ENCODE measurements at regions not wholly inside any gene's neighbourhood (a gene's known extent, or its start where the extent isn't known, plus 50 kb on each side); places are given as distances from the start of the nearest gene placed in this dataset.

DNA sequence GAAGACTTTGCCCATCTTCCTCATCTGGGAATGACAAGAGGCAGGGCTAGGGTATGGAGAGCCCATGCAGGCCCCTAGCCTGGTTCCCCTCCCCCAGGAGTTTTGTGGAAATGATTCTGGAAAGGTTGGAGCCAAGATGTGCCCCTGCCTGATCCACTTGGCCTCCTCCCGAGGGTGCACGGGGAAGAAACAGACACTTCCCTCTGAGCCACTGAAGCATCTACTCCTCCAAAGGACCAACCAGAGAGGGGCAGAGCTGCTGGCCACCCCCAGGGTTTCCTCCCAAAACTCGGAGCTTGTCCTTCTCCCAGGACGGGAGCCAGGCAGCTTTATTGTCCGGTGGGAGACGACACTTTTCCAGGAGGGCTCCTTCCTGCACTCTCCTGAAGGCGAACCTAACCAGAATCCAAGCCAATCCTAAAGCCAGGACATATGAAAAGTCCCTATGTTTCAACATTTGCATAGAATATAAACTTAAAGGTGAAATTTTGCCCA, 149.2 kb upstream of the COPS8 start:
- no peak for TF ChIP-seq ELF1 (IDR thresholded peaks at IDR 0.05)
- TF ChIP-seq POLR2AphosphoS5 (IDR thresholded peaks at IDR 0.05; ENCODE audit: low read depth, low read length) = no peak
- TF ChIP-seq FOSL2 (IDR thresholded peaks at IDR 0.05; ENCODE audit: borderline replicate concordance, low read depth) = no peak
- TF ChIP-seq TEAD4 (IDR thresholded peaks at IDR 0.05; ENCODE audit: borderline replicate concordance, insufficient read depth) = no peak
- TF ChIP-seq, protein P1, sequence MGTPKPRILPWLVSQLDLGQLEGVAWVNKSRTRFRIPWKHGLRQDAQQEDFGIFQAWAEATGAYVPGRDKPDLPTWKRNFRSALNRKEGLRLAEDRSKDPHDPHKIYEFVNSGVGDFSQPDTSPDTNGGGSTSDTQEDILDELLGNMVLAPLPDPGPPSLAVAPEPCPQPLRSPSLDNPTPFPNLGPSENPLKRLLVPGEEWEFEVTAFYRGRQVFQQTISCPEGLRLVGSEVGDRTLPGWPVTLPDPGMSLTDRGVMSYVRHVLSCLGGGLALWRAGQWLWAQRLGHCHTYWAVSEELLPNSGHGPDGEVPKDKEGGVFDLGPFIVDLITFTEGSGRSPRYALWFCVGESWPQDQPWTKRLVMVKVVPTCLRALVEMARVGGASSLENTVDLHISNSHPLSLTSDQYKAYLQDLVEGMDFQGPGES (IDR thresholded peaks at IDR 0.05; ENCODE audit: low read depth, low read length) = no peak
- TF ChIP-seq, protein P2, sequence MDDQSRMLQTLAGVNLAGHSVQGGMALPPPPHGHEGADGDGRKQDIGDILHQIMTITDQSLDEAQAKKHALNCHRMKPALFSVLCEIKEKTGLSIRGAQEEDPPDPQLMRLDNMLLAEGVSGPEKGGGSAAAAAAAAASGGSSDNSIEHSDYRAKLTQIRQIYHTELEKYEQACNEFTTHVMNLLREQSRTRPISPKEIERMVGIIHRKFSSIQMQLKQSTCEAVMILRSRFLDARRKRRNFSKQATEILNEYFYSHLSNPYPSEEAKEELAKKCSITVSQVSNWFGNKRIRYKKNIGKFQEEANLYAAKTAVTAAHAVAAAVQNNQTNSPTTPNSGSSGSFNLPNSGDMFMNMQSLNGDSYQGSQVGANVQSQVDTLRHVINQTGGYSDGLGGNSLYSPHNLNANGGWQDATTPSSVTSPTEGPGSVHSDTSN (IDR thresholded peaks at IDR 0.05) = no peak
- TF ChIP-seq CHD2 (IDR thresholded peaks at IDR 0.05; ENCODE audit: low read length, partially characterized antibody) = no peak
- TF ChIP-seq MXI1 (IDR thresholded peaks at IDR 0.05; ENCODE audit: low read depth, low read length) = no peak
- no peak for TF ChIP-seq NFIC (IDR thresholded peaks at IDR 0.05; ENCODE audit: borderline replicate concordance)
- no peak for TF ChIP-seq RAD21 (IDR thresholded peaks at IDR 0.05; ENCODE audit: low read length)
- TF ChIP-seq, protein P3, sequence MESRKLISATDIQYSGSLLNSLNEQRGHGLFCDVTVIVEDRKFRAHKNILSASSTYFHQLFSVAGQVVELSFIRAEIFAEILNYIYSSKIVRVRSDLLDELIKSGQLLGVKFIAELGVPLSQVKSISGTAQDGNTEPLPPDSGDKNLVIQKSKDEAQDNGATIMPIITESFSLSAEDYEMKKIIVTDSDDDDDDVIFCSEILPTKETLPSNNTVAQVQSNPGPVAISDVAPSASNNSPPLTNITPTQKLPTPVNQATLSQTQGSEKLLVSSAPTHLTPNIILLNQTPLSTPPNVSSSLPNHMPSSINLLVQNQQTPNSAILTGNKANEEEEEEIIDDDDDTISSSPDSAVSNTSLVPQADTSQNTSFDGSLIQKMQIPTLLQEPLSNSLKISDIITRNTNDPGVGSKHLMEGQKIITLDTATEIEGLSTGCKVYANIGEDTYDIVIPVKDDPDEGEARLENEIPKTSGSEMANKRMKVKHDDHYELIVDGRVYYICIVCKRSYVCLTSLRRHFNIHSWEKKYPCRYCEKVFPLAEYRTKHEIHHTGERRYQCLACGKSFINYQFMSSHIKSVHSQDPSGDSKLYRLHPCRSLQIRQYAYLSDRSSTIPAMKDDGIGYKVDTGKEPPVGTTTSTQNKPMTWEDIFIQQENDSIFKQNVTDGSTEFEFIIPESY (IDR thresholded peaks at IDR 0.05; ENCODE audit: borderline replicate concordance, low read depth) = no peak
- Histone ChIP-seq H3K27ac (ENCODE audit: low read depth in 2 of 2, low read length in 1 of 2) (no peak overlapping the region), H3K4me2 (no peak overlapping the region), H3K36me3 (replicated peaks in 1 of 2; ENCODE audit: control insufficient read depth in 1 of 2, insufficient read depth in 2 of 2, low read length in 1 of 2) (no peaks in the 10 kb centered on the region), H3K9ac (no peak overlapping the region), H3K27me3 (ENCODE audit: insufficient read depth) (no peaks in the 10 kb centered on the region; the same call in 1 of the 2 replicates), H3F3A (replicated peaks; ENCODE audit: insufficient read depth) (no peaks in the 10 kb centered on the region), H3K9me2 (no peaks in the 10 kb centered on the region), H4K20me1 (ENCODE audit: insufficient read depth) (no peaks in the 10 kb centered on the region), H3K4me3 (ENCODE audit: low read depth in 2 of 2, low read length in 1 of 2) (no peak overlapping the region), H2AFZ (ENCODE audit: low read depth) (no peak overlapping the region), H3K9me3 (no peaks in the 10 kb centered on the region), H3K4me1 (ENCODE audit: control insufficient read depth in 1 of 2, insufficient read depth in 2 of 2, low read depth in 1 of 2, low read length in 1 of 2) (no peaks in the 10 kb centered on the region), H3K79me2 (ENCODE audit: insufficient read depth) (no peaks in the 10 kb centered on the region)
- CTCF ChIA-PET = no interaction called here
- POLR2A ChIA-PET = no interaction called here
- no peak for DNase-seq
- WGBS (ENCODE audit: low lambda C conversion rate) = 28% methylated on average over 7 of the region's 7 CpGs

DNA sequence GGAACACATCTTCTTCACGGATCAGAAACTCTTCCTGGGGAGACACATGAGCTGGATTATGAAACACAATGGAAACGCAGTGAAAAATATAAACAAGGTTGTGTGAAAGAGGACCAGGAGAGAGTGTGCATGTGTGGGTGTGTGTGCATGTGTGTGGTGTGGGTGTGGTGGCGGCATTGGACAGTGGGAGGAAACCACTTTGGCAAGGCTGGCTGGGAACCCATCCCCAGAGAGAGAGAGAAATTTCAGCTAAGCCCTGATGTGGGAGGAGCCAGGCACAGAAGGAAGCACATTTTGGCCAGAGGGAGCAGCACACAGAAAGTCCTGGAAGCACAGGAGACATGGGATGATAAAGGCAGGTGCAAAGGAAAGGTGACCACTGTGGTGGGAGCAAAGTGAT, 147.6 kb upstream of the COPS8 start:
- CTCF ChIA-PET = no interaction called here
- no peak for TF ChIP-seq EZH2phosphoT487 (IDR thresholded peaks at IDR 0.05; ENCODE audit: borderline replicate concordance, low read depth)
- no peak for TF ChIP-seq GABPA (IDR thresholded peaks at IDR 0.05; ENCODE audit: low read depth)
- TF ChIP-seq TEAD4 (IDR thresholded peaks at IDR 0.05; ENCODE audit: borderline replicate concordance, insufficient read depth) = no peak
- TF ChIP-seq RFX5 (IDR thresholded peaks at IDR 0.05; ENCODE audit: low read length) = no peak
- TF ChIP-seq USF2 (IDR thresholded peaks at IDR 0.05; ENCODE audit: borderline replicate concordance, low read depth, low read length) = no peak
- no peak for TF ChIP-seq NFIC (IDR thresholded peaks at IDR 0.05; ENCODE audit: borderline replicate concordance)
- TF ChIP-seq, protein P4, sequence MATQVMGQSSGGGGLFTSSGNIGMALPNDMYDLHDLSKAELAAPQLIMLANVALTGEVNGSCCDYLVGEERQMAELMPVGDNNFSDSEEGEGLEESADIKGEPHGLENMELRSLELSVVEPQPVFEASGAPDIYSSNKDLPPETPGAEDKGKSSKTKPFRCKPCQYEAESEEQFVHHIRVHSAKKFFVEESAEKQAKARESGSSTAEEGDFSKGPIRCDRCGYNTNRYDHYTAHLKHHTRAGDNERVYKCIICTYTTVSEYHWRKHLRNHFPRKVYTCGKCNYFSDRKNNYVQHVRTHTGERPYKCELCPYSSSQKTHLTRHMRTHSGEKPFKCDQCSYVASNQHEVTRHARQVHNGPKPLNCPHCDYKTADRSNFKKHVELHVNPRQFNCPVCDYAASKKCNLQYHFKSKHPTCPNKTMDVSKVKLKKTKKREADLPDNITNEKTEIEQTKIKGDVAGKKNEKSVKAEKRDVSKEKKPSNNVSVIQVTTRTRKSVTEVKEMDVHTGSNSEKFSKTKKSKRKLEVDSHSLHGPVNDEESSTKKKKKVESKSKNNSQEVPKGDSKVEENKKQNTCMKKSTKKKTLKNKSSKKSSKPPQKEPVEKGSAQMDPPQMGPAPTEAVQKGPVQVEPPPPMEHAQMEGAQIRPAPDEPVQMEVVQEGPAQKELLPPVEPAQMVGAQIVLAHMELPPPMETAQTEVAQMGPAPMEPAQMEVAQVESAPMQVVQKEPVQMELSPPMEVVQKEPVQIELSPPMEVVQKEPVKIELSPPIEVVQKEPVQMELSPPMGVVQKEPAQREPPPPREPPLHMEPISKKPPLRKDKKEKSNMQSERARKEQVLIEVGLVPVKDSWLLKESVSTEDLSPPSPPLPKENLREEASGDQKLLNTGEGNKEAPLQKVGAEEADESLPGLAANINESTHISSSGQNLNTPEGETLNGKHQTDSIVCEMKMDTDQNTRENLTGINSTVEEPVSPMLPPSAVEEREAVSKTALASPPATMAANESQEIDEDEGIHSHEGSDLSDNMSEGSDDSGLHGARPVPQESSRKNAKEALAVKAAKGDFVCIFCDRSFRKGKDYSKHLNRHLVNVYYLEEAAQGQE (IDR thresholded peaks at IDR 0.05; ENCODE audit: low read depth, low read length) = no peak
- no peak for TF ChIP-seq MAX (IDR thresholded peaks at IDR 0.05; ENCODE audit: low read depth)
- no peak for TF ChIP-seq FOXJ3 (CRISPR knock-in tag; IDR thresholded peaks at IDR 0.05)

More for the DNA sequence above, 147.6 kb upstream of the COPS8 start:
- Histone ChIP-seq H4K20me1 (ENCODE audit: insufficient read depth) (no peaks in the 10 kb centered on the region), H3K9me2 (no peaks in the 10 kb centered on the region), H3F3A (replicated peaks; ENCODE audit: insufficient read depth) (no peaks in the 10 kb centered on the region), H3K9ac (no peak overlapping the region), H3K27ac (ENCODE audit: low read depth in 2 of 2, low read length in 1 of 2) (no peak overlapping the region), H3K4me3 (ENCODE audit: low read depth in 2 of 2, low read length in 1 of 2) (no peak overlapping the region), H3K27me3 (ENCODE audit: insufficient read depth) (no peaks in the 10 kb centered on the region; the same call in 1 of the 2 replicates), H2AFZ (ENCODE audit: low read depth) (no peak overlapping the region), H3K9me3 (no peaks in the 10 kb centered on the region), H3K4me2 (no peak overlapping the region), H3K79me2 (ENCODE audit: insufficient read depth) (no peaks in the 10 kb centered on the region), H3K4me1 (ENCODE audit: control insufficient read depth in 1 of 2, insufficient read depth in 2 of 2, low read depth in 1 of 2, low read length in 1 of 2) (no peaks in the 10 kb centered on the region), H3K36me3 (replicated peaks in 1 of 2; ENCODE audit: control insufficient read depth in 1 of 2, insufficient read depth in 2 of 2, low read length in 1 of 2) (no peaks in the 10 kb centered on the region)
- no peak for DNase-seq
- WGBS (ENCODE audit: low lambda C conversion rate) = 26% methylated on average over 3 of the region's 3 CpGs
- POLR2A ChIA-PET = no interaction called here
